ENCODE measurements at regions not wholly inside any gene's neighbourhood (a gene's known extent, or its start where the extent isn't known, plus 50 kb on each side); places are given as distances from the start of the nearest gene placed in this dataset.

DNA sequence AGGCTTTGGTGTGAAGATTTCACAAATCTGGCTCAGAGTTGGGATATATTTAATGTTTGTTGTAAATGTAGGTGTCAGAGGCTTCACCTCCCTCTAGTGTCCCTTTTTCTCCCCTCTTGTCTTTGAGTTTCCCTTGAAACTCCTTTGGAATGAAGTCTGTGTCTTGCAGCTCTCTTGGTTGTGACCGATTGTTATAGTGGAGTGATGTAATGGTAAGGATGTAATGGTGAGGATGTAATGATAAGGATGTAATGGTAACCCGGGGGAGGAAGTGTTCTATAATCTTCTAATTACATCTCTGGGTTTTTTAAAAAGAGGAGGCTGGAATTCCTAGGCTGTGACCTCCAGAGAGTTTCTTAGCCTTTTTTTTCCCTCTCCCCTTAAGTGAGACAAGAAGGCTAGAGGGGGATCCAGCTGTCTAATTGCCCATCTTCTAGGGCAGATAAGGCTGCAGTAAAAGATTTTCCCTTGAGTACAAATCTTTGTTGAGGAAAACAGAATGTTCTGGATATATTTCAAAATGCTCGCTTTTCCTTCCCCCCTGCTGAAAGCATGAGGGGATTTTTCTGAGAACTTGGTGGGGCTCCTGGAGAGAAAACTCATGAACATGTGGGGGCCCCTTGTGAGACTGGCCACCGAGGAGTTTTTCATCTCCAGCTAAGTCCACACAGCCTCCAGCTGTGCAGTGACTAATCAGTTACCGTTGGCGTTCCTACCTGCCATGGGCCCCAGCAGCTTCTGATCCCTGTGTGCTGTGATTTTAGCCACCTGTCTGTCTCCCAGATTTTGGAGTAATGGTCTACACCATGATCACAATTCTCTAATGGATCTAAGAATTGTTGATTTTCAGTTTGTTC lies 156.7 kb upstream of the PMEPA1 start:
- H3K36me3 ChIP-seq: no peaks in the 10 kb centered on the region
- DNase-seq (no peak), ATAC-seq (peak in 7 of 8 donors; percentile 33 to 63 (median 44))
- H3K4me3 ChIP-seq: no peak overlapping the region
- TF ChIP-seq CTCF (IDR thresholded peaks at IDR 0.05): peak in 1 of 9 donors; percentile 9
- H3K9me3 ChIP-seq: peaks cover 0 to 6% (median 0%) of the 10 kb centered on the region in 11 donors
- H3K27ac ChIP-seq: no peak overlapping the region
- peaks cover 0 to 11% (median 0%) of the 10 kb centered on the region in 9 donors for H3K4me1 ChIP-seq
- intact Hi-C loops (cut with DNase I): no loop called here
- H3K27me3 ChIP-seq: peaks cover 0 to 24% (median 8%) of the 10 kb centered on the region in 7 donors
- WGBS, 2 donors: 44 to 50% methylated on average over 6 of the region's 6 CpGs

GRCh38 chr20:57865266-57865665 lies 155.5 kb upstream of the PMEPA1 start:
- Histone ChIP-seq H3K4me1 (peaks cover 0 to 11% (median 0%) of the 10 kb centered on the region in 9 donors), H3K27me3 (peaks cover 0 to 20% (median 8%) of the 10 kb centered on the region in 7 donors), H3K9me3 (peaks cover 0 to 6% (median 0%) of the 10 kb centered on the region in 11 donors), H3K27ac (no peak overlapping the region), H3K36me3 (no peaks in the 10 kb centered on the region), H3K4me3 (no peak overlapping the region)
- no peak for ATAC-seq
- 60 to 67% methylated on average over 2 of the region's 2 CpGs for WGBS, 2 donors
- no peak for DNase-seq
- intact Hi-C loops (cut with DNase I): no loop called here
- no peak for TF ChIP-seq CTCF (IDR thresholded peaks at IDR 0.05)

DNA sequence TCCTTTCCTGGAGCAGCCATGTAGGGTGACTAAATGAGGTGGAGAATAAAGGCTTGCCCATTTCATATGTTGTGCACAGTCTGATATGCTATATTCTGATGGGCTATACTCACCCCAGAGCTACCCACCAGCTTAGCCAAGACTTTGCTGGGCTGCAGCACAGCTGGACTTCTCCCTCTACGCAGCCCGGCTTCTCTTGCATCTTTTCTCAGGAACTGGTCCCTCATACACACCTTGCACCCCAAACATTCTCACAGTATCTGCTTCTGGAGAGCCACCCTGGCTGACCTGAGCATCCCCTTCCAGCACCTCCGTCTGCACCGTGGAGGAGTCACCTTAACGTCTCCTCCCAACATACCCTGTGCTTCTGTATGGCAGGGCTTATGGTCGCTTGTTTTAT lies 150.8 kb upstream of the PMEPA1 start:
- no peak for TF ChIP-seq CTCF (IDR thresholded peaks at IDR 0.05)
- ATAC-seq (no peak), DNase-seq (no peak)
- Histone ChIP-seq H3K4me3 (no peak overlapping the region), H3K27ac (no peak overlapping the region), H3K36me3 (no peaks in the 10 kb centered on the region), H3K27me3 (peaks cover 0 to 4% (median 0%) of the 10 kb centered on the region in 7 donors), H3K9me3 (peaks cover 0 to 6% (median 0%) of the 10 kb centered on the region in 11 donors), H3K4me1 (no peaks in the 10 kb centered on the region)
- 85 to 93% methylated on average over 6 of the region's 6 CpGs for WGBS, 2 donors
- intact Hi-C loops (cut with DNase I): no loop called here

DNA sequence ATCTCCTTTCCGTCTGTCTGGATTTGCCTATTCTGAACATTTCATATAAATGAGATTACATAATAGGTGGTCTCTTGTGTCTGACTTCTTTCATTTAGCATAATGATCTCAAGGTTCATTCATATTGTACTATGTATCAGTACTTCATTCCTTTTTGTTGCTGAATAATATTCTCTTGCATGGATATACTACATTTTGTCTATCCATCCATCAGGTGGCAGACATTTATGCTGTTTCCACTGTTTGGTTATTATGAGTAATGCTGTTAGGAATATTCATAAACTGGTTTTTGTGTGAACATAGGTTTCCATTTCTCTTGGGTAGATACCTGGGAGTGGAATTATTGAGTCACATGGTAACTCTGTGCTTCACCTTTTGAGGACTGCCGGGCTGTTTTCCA lies 148.2 kb upstream of the PMEPA1 start:
- H3K27ac ChIP-seq: no peak overlapping the region
- ATAC-seq (no peak), DNase-seq (no peak)
- no peaks in the 10 kb centered on the region for H3K9me3 ChIP-seq
- H3K4me1 ChIP-seq: no peaks in the 10 kb centered on the region
- 92 to 96% methylated on average over 2 of the region's 2 CpGs for WGBS, 2 donors
- H3K4me3 ChIP-seq: no peak overlapping the region
- peaks cover 0 to 4% (median 0%) of the 10 kb centered on the region in 7 donors for H3K27me3 ChIP-seq
- no peaks in the 10 kb centered on the region for H3K36me3 ChIP-seq
- no peak for TF ChIP-seq CTCF (IDR thresholded peaks at IDR 0.05)
- intact Hi-C loops (cut with DNase I): no loop called here

Measured in heart right ventricle (tissue), 16 donors.